Heart right ventricle (tissue), 16 donors: ENCODE measurements at regions not wholly inside any gene's neighbourhood (a gene's known extent, or its start where the extent isn't known, plus 50 kb on each side); places are given as distances from the start of the nearest gene placed in this dataset.

ENCODE experiments used
- ATAC-seq, 8 donors: fragments of 200-7000 bp; cut with Tn5 transposase; one replicate each; pipeline ENCODE4 v1.9.1; 2020; ENCODE audit warnings: mild to moderate bottlenecking in 8 of 8, moderate library complexity in 8 of 8, moderate number of reproducible peaks in 1 of 8
- DNase-seq, 2 donors: peaks; one replicate each; pipeline ENCODE4 v3.0.0-alpha.2; 2020
- H3K27ac ChIP-seq, 10 donors: fragments of 200-600 bp; sonication (generic) in 2 of 10; one replicate each; pipeline versions ENCODE4 v1.5.0 to v1.8.0; 2020 to 2022; ENCODE audit warnings: mild to moderate bottlenecking in 3 of 10
- H3K27me3 ChIP-seq, 7 donors: fragments of 200-600 bp; one replicate each; pipeline ENCODE4 v1.8.0; 2021 to 2022; ENCODE audit warnings: mild to moderate bottlenecking in 2 of 7
- H3K36me3 ChIP-seq, 9 donors: fragments of 200-600 bp; sonication (generic) in 1 of 9; one replicate each; pipeline versions ENCODE4 v1.5.0 to v1.8.0; 2020 to 2022; ENCODE audit warnings: mild to moderate bottlenecking in 2 of 9
- H3K4me1 ChIP-seq, 9 donors: fragments of 200-600 bp; sonication (generic) in 1 of 9; one replicate each; pipeline versions ENCODE4 v1.5.0 to v1.8.0; 2020 to 2022; ENCODE audit warnings: mild to moderate bottlenecking in 4 of 9
- H3K4me3 ChIP-seq, 10 donors: fragments of 200-600 bp; sonication (generic) in 2 of 10; one replicate each; pipeline versions ENCODE4 v1.5.0 to v1.8.0; 2020 to 2022; ENCODE audit warnings: mild to moderate bottlenecking in 7 of 10, moderate library complexity in 2 of 10
- H3K9me3 ChIP-seq, 11 donors: fragments of 200-600 bp in 10 of 11; sonication (generic) in 2 of 11; one replicate each; pipeline versions ENCODE4 v1.5.0 to v1.8.0; 2013 to 2022; ENCODE audit warnings: mild to moderate bottlenecking in 2 of 11, control low read depth in 1 of 11, moderate library complexity in 1 of 11
- CTCF ChIP-seq, 9 donors: fragments of 200-600 bp; sonication (generic) in 2 of 9; IDR thresholded peaks; one replicate each; pipeline versions ENCODE4 v1.5.0 to v1.8.0; 2021 to 2022; ENCODE audit warnings: antibody characterized with exemption in 9 of 9, mild to moderate bottlenecking in 5 of 9, moderate library complexity in 1 of 9
- WGBS, 2 donors: extraction: QIAGEN DNeasy Blood & Tissue Kit; methylation state at CpG; one replicate each; pipeline ENCODE4 v1.1.7; 2013; ENCODE audit warnings: inconsistent platforms in 1 of 2; 5-methylcytosine and 5-hydroxymethylcytosine counted together
- intact Hi-C, 10 donors: fragments of 100-400 bp; cut with DNase I; formaldehyde crosslinking; loops; one replicate each; pipeline versions ENCODE4 v1.11.1 to v1.14.2; 2022
- donor health status: Arrhythmogenic right ventricular cardiomyopathy.
- donor health status: ischemic (EF 13 %, LVEDD 7.1; RV severe dilation, severe dysfunction).
- donor health status: healthy with polysubstance abuse.
- donor health status: DM: no; HTN: yes; CAD: no.
- donor health status: DM: no; HTN: no; CAD: no.
- donor health status: ischemic (EF 25% LVEDD 6.9; RV normal size, moderate dysfunction).
- donor health status: ischemic (EF 25% LVEDD 5.7; RV mildly dilated, moderate dysfunction).
- donor health status: healthy.
- donor health status: DM: yes; HTN: yes; CAD: no.
- donor health status: Ischemic cardiomyopathy.
- donor health status: ischemic (EF 35%, LVEDD 5.7; RV mildly dilated, moderate dysfunction).
- donor health status: nonischemic (EF 11% LVEDD 7.7; RV severe dilation, severe dysfunction).
- donor health status: DM: yes; HTN: yes; CAD: no.
- donor health status: PGD.
- donor health status: ischemic (EF 29% LVEDD 5.4; RV normal size, mild dysfunction).
- donor health status: nonischemic (EF 23%, LVEDD 6.1; RV moderate dilation, normal function).

- peaks cover 0 to 68% (median 44%) of the 10 kb centered on the region in 9 donors for H3K4me1 ChIP-seq
- DNase-seq, result no peak
- no peaks in the 10 kb centered on the region for H3K27me3 ChIP-seq
- H3K9me3 ChIP-seq, result peaks cover 0 to 11% (median 9%) of the 10 kb centered on the region in 11 donors
- 50 to 66% methylated on average over 4 of the region's 4 CpGs for WGBS, 2 donors
- peak overlapping the region in 1 of 10 donors; percentile 13 for H3K27ac ChIP-seq
- intact Hi-C loops, result loop anchor here in 1 of 10 donors (5.0 kb wide), 1 partner anchor 45 kb away; no protein-coding TSS in a partner anchor
- no peak for TF ChIP-seq CTCF (IDR thresholded peaks at IDR 0.05)
- H3K36me3 ChIP-seq, result no peaks in the 10 kb centered on the region
- no peak overlapping the region for H3K4me3 ChIP-seq
- ATAC-seq, result no peak
Observed at GRCh38 chr7:25617214-25617613, 388.9 kb upstream of the NPVF start.

GRCh38 chr7:25617673-25618072 is 389.4 kb upstream of the NPVF start:
- peak overlapping the region in 1 of 10 donors; percentile 13 for H3K27ac ChIP-seq
- H3K9me3 ChIP-seq, result peaks cover 0 to 6% (median 4%) of the 10 kb centered on the region in 11 donors
- DNase-seq (no peak), ATAC-seq (no peak)
- WGBS, 2 donors, result 89 to 91% methylated on average over 2 of the region's 2 CpGs
- H3K4me3 ChIP-seq, result no peak overlapping the region
- intact Hi-C loops, result loop anchor here in 1 of 10 donors (5.0 kb wide), 1 partner anchor 45 kb away; no protein-coding TSS in a partner anchor
- TF ChIP-seq CTCF (IDR thresholded peaks at IDR 0.05), result no peak
- H3K36me3 ChIP-seq, result no peaks in the 10 kb centered on the region
- H3K27me3 ChIP-seq, result no peaks in the 10 kb centered on the region
- H3K4me1 ChIP-seq, result peaks cover 0 to 68% (median 44%) of the 10 kb centered on the region in 9 donors

- DNase-seq, result no peak
- H3K27me3 ChIP-seq, result no peaks in the 10 kb centered on the region
- H3K4me1 ChIP-seq, result peaks cover 0 to 60% (median 44%) of the 10 kb centered on the region in 9 donors
- TF ChIP-seq CTCF (IDR thresholded peaks at IDR 0.05), result no peak
- H3K4me3 ChIP-seq, result no peak overlapping the region
- intact Hi-C loops, result loop anchor here in 1 of 10 donors (5.0 kb wide), 1 partner anchor 43 kb away; no protein-coding TSS in a partner anchor
- no peak for ATAC-seq
- peak overlapping the region in 5 of 10 donors; percentile 36 to 64 (median 57) for H3K27ac ChIP-seq
- no peaks in the 10 kb centered on the region for H3K9me3 ChIP-seq
- H3K36me3 ChIP-seq, result no peaks in the 10 kb centered on the region
- WGBS, 2 donors, result 77 to 84% methylated on average over 2 of the region's 2 CpGs
Observed at GRCh38 chr7:25619381-25619780, 391.1 kb upstream of the NPVF start.

- H3K4me1 ChIP-seq, result peaks cover 0 to 55% (median 40%) of the 10 kb centered on the region in 9 donors
- no peaks in the 10 kb centered on the region for H3K27me3 ChIP-seq
- intact Hi-C loops, result loop anchor here in 2 of 10 donors (5.0 kb wide), 3 partner anchors 42 to 232 kb away; no protein-coding TSS in a partner anchor
- ATAC-seq (peak in 7 of 8 donors; percentile 25 to 84 (median 58)), DNase-seq (peak in 1 of 2 donors; percentile 15)
- 43 to 56% methylated on average over 8 of the region's 8 CpGs for WGBS, 2 donors
- TF ChIP-seq CTCF (IDR thresholded peaks at IDR 0.05), result no peak
- no peaks in the 10 kb centered on the region for H3K36me3 ChIP-seq
- no peaks in the 10 kb centered on the region for H3K9me3 ChIP-seq
- no peak overlapping the region for H3K4me3 ChIP-seq
- H3K27ac ChIP-seq, result peak overlapping the region; percentile 36 to 77 (median 58)
Observed at GRCh38 chr7:25619963-25620799, 391.9 kb upstream of the NPVF start.
